Activated CD4-positive, alpha-beta T cell treated with anti-CD3 and anti-CD28 coated beads for 48 hours (primary cell): ENCODE measurements at regions not wholly inside any gene's neighbourhood (a gene's known extent, or its start where the extent isn't known, plus 50 kb on each side); places are given as distances from the start of the nearest gene placed in this dataset.

ENCODE experiments used
- DNase-seq: peaks from one replicate; pipeline ENCODE4 v3.0.0-alpha.2; 2020

- DNase-seq = no peak
Observed at GRCh38 chr2:193348055-193348454, 1153.3 kb upstream of the TMEFF2 start.

- no peak for DNase-seq
Observed at GRCh38 chr2:193336781-193337180, 1142.0 kb upstream of the TMEFF2 start.

- no peak for DNase-seq
Observed at GRCh38 chr2:193334401-193334800, 1139.7 kb upstream of the TMEFF2 start.

- DNase-seq = no peak
Observed at GRCh38 chr2:193333539-193333938, 1138.8 kb upstream of the TMEFF2 start.

GRCh38 chr2:193332941-193333340 is 1138.2 kb upstream of the TMEFF2 start:
- no peak for DNase-seq

- no peak for DNase-seq
Observed at GRCh38 chr2:193331676-193332075, 1136.9 kb upstream of the TMEFF2 start.

GRCh38 chr2:193326296-193326695 is 1131.6 kb upstream of the TMEFF2 start:
- no peak for DNase-seq

- DNase-seq = no peak
Observed at GRCh38 chr2:193315428-193316091, 1120.8 kb upstream of the TMEFF2 start.

GRCh38 chr2:193303464-193303863 is 1108.7 kb upstream of the TMEFF2 start:
- DNase-seq = no peak

- no peak for DNase-seq
Observed at GRCh38 chr2:193294371-193294770, 1099.6 kb upstream of the TMEFF2 start.

- DNase-seq = no peak
Observed at GRCh38 chr2:193279361-193279760, 1084.6 kb upstream of the TMEFF2 start.

- no peak for DNase-seq
Observed at GRCh38 chr2:193276988-193277387, 1082.3 kb upstream of the TMEFF2 start.

- DNase-seq = no peak
Observed at GRCh38 chr2:193276560-193276959, 1081.8 kb upstream of the TMEFF2 start.

- DNase-seq = no peak
Observed at GRCh38 chr2:193276069-193276468, 1081.3 kb upstream of the TMEFF2 start.

GRCh38 chr2:193272011-193272410 is 1077.3 kb upstream of the TMEFF2 start:
- no peak for DNase-seq

GRCh38 chr2:193270816-193271215 is 1076.1 kb upstream of the TMEFF2 start:
- no peak for DNase-seq

GRCh38 chr2:193267496-193268002 is 1072.8 kb upstream of the TMEFF2 start:
- DNase-seq = no peak

- DNase-seq = no peak
Observed at GRCh38 chr2:193253014-193253530, 1058.3 kb upstream of the TMEFF2 start.

- no peak for DNase-seq
Observed at GRCh38 chr2:193251909-193252308, 1057.2 kb upstream of the TMEFF2 start.

GRCh38 chr2:193250389-193250788 is 1055.7 kb upstream of the TMEFF2 start:
- no peak for DNase-seq

- DNase-seq = no peak
Observed at GRCh38 chr2:193240752-193241151, 1046.0 kb upstream of the TMEFF2 start.

- DNase-seq = no peak
Observed at GRCh38 chr2:193231634-193232033, 1036.9 kb upstream of the TMEFF2 start.

GRCh38 chr2:193228276-193228675 is 1033.5 kb upstream of the TMEFF2 start:
- DNase-seq = no peak

- no peak for DNase-seq
Observed at GRCh38 chr2:193222454-193222853, 1027.7 kb upstream of the TMEFF2 start.

- DNase-seq = no peak
Observed at GRCh38 chr2:193219413-193219812, 1024.7 kb upstream of the TMEFF2 start.
